ENCODE measurements at regions not wholly inside any gene's neighbourhood (a gene's known extent, or its start where the extent isn't known, plus 50 kb on each side); places are given as distances from the start of the nearest gene placed in this dataset.
"Not testable (repeated sequence)": the region's sequence is repeated elsewhere in the genome, so short reads cannot be mapped to it uniquely, and the experiment has no call there.

- not testable (repeated sequence) for H3K27me3 ChIP-seq (ENCODE audit: insufficient read depth); H3K27me3 Mint-ChIP-seq (ENCODE audit: insufficient read depth, low read depth, poor library complexity); H3K4me1 ChIP-seq (ENCODE audit: insufficient read depth); H3K9me2 ChIP-seq (ENCODE audit: insufficient read depth); H3K4me1 Mint-ChIP-seq; H3K27ac ChIP-seq (ENCODE audit: low read depth); H3K79me2 ChIP-seq (replicated peaks; ENCODE audit: insufficient read depth); H3F3A ChIP-seq (replicated peaks; ENCODE audit: low read depth); H3K36me3 Mint-ChIP-seq (ENCODE audit: low read depth); H3K27ac Mint-ChIP-seq; H2AFZ ChIP-seq; H3K36me3 ChIP-seq (ENCODE audit: insufficient read depth); H4K20me1 ChIP-seq (replicated peaks; ENCODE audit: insufficient read depth); H3K4me2 ChIP-seq
- Mint-ChIP-seq H3K4me3 (peak overlapping the region; percentile 68; the same call in 2 of the 3 replicates), H3K9me3 (peaks cover 61% of the 10 kb centered on the region)
- H3K4me3 ChIP-seq, result peak overlapping the region; percentile 26; the same call in 1 of the 2 replicates
- peak; percentile 57 for DNase-seq (ENCODE audit: low spot score)
- ATAC-seq, result peak; percentile 100
Measured at GRCh38 chr10:38355911-38356526, 261.9 kb downstream of the ZNF37A start.

GRCh38 chr10:38356527-38356926 lies 262.4 kb downstream of the ZNF37A start:
- not testable (repeated sequence) for H3K27me3 ChIP-seq (ENCODE audit: insufficient read depth); H3K27me3 Mint-ChIP-seq (ENCODE audit: insufficient read depth, low read depth, poor library complexity); H3K36me3 Mint-ChIP-seq (ENCODE audit: low read depth); H3K27ac ChIP-seq (ENCODE audit: low read depth); H3K4me2 ChIP-seq; H3K9me2 ChIP-seq (ENCODE audit: insufficient read depth); H3K27ac Mint-ChIP-seq; H4K20me1 ChIP-seq (replicated peaks; ENCODE audit: insufficient read depth); H2AFZ ChIP-seq; H3K79me2 ChIP-seq (replicated peaks; ENCODE audit: insufficient read depth); H3K4me1 Mint-ChIP-seq; DNase-seq (ENCODE audit: low spot score); H3F3A ChIP-seq (replicated peaks; ENCODE audit: low read depth); H3K4me1 ChIP-seq (ENCODE audit: insufficient read depth); H3K36me3 ChIP-seq (ENCODE audit: insufficient read depth)
- 0 out of 2 replicates have a peak overlapping the region, but pooled peaks have one; percentile 20 for H3K4me3 ChIP-seq
- peak; percentile 71 for ATAC-seq
- Mint-ChIP-seq H3K4me3 (peak overlapping the region; percentile 68; the same call in 2 of the 3 replicates), H3K9me3 (peaks cover 63% of the 10 kb centered on the region)

GRCh38 chr10:38362514-38362913 lies 268.4 kb downstream of the ZNF37A start:
- H2AFZ ChIP-seq; H3K27me3 ChIP-seq (ENCODE audit: insufficient read depth); H3K36me3 ChIP-seq (ENCODE audit: insufficient read depth); H3K4me3 ChIP-seq; H3K4me1 Mint-ChIP-seq; H3K9me2 ChIP-seq (ENCODE audit: insufficient read depth); H4K20me1 ChIP-seq (replicated peaks; ENCODE audit: insufficient read depth); DNase-seq (ENCODE audit: low spot score); ATAC-seq; H3K4me1 ChIP-seq (ENCODE audit: insufficient read depth); H3K27ac Mint-ChIP-seq; H3F3A ChIP-seq (replicated peaks; ENCODE audit: low read depth); H3K79me2 ChIP-seq (replicated peaks; ENCODE audit: insufficient read depth); H3K4me2 ChIP-seq; H3K4me3 Mint-ChIP-seq; H3K27me3 Mint-ChIP-seq (ENCODE audit: insufficient read depth, low read depth, poor library complexity); H3K27ac ChIP-seq (ENCODE audit: low read depth): not testable (repeated sequence)
- Mint-ChIP-seq H3K36me3 (ENCODE audit: low read depth) (peaks cover 17% of the 10 kb centered on the region; the same call in 2 of the 3 replicates), H3K9me3 (peaks cover 81% of the 10 kb centered on the region)

- not testable (repeated sequence) for H3K79me2 ChIP-seq (replicated peaks; ENCODE audit: insufficient read depth); H3K27ac Mint-ChIP-seq; H3K4me1 ChIP-seq (ENCODE audit: insufficient read depth); H3K4me1 Mint-ChIP-seq; H3K4me3 ChIP-seq; H3K36me3 ChIP-seq (ENCODE audit: insufficient read depth); H3K27me3 ChIP-seq (ENCODE audit: insufficient read depth); H3K4me2 ChIP-seq; H3K9me2 ChIP-seq (ENCODE audit: insufficient read depth); H3F3A ChIP-seq (replicated peaks; ENCODE audit: low read depth); H4K20me1 ChIP-seq (replicated peaks; ENCODE audit: insufficient read depth); H3K27ac ChIP-seq (ENCODE audit: low read depth); H2AFZ ChIP-seq; DNase-seq (ENCODE audit: low spot score); ATAC-seq; H3K27me3 Mint-ChIP-seq (ENCODE audit: insufficient read depth, low read depth, poor library complexity); H3K4me3 Mint-ChIP-seq
- Mint-ChIP-seq H3K9me3 (peaks cover 77% of the 10 kb centered on the region), H3K36me3 (ENCODE audit: low read depth) (peaks cover 13% of the 10 kb centered on the region; the same call in 2 of the 3 replicates)
Measured at GRCh38 chr10:38364073-38364472, 269.9 kb downstream of the ZNF37A start.
